WTC11 (cell line): ENCODE measurements at regions not wholly inside any gene's neighbourhood (a gene's known extent, or its start where the extent isn't known, plus 50 kb on each side); places are given as distances from the start of the nearest gene placed in this dataset.

Source experiments
- ATAC-seq: fragments of 200-7000 bp; cut with Tn5 transposase; 2 replicates; pipeline ENCODE4 v1.10.0; 2021; ENCODE audit warnings: mild to moderate bottlenecking, moderate library complexity
- CTCF ChIA-PET: fragments of 300-600 bp; sonication (Branson Sonifier 250); formaldehyde crosslinking; loops from one replicate; lab custom pipeline; 2021; ENCODE audit warnings: antibody characterized with exemption; lab: Charles Lee
- POLR2A ChIA-PET: fragments of 350-600 bp; sonication (Branson Sonifier 250); formaldehyde crosslinking; loops from one replicate; lab custom pipeline; 2021; ENCODE audit warnings: antibody characterized with exemption; lab: Charles Lee
- DNase-seq: peaks from one replicate; pipeline ENCODE4 v3.0.0; 2021; ENCODE audit warnings: low spot score
- H3K27ac Mint-ChIP-seq: 2 replicates; pipeline ENCODE4 v1.8.0; 2021; ENCODE audit warnings: mixed read lengths
- H3K27me3 Mint-ChIP-seq: 2 replicates; pipeline ENCODE4 v1.8.0; 2021; ENCODE audit warnings: low read depth, mild to moderate bottlenecking, moderate library complexity, mixed read lengths
- H3K36me3 Mint-ChIP-seq: 2 replicates; pipeline ENCODE4 v1.8.0; 2021; ENCODE audit warnings: mixed read lengths
- H3K4me1 Mint-ChIP-seq: 2 replicates; pipeline ENCODE4 v1.8.0; 2022; ENCODE audit warnings: mixed read lengths
- H3K4me3 Mint-ChIP-seq: 2 replicates; pipeline ENCODE4 v1.8.0; 2021; ENCODE audit warnings: mild to moderate bottlenecking, moderate library complexity, mixed read lengths
- H3K9me3 Mint-ChIP-seq: 2 replicates; pipeline ENCODE4 v1.8.0; 2021; ENCODE audit warnings: mixed read lengths
- AR ChIP-seq: fragments of 250-450 bp; sonication (Bioruptor Pico); IDR thresholded peaks from 2 replicates; pipeline ENCODE4 v1.9.0; 2021; ENCODE audit warnings: mild to moderate bottlenecking
- CDX4 ChIP-seq: fragments of 250-450 bp; sonication (Bioruptor Pico); IDR thresholded peaks from 2 replicates; pipeline ENCODE4 v1.9.0; 2021; ENCODE audit warnings: moderate library complexity, mild to moderate bottlenecking, inconsistent platforms, borderline replicate concordance
- CREB1 ChIP-seq: sonication (generic); formaldehyde crosslinking; IDR thresholded peaks from 2 replicates; pipeline ENCODE4 v1.8.0; 2023; ENCODE audit warnings: mild to moderate bottlenecking, missing genetic modification reagents
- ELF4 ChIP-seq: sonication (generic); formaldehyde crosslinking; IDR thresholded peaks from 2 replicates; pipeline ENCODE4 v1.8.1; 2022; ENCODE audit warnings: low read depth, mild to moderate bottlenecking, moderate library complexity, missing genetic modification reagents
- ETV6 ChIP-seq: sonication (generic); formaldehyde crosslinking; IDR thresholded peaks from 2 replicates; pipeline ENCODE4 v1.8.1; 2022; ENCODE audit warnings: mild to moderate bottlenecking, missing genetic modification reagents
- GABPB1 ChIP-seq: sonication (generic); formaldehyde crosslinking; IDR thresholded peaks from 2 replicates; pipeline ENCODE4 v1.8.1; 2023; ENCODE audit warnings: mild to moderate bottlenecking, missing genetic modification reagents
- GRHL2 ChIP-seq: fragments of 250-450 bp; sonication (Bioruptor Pico); IDR thresholded peaks from 2 replicates; pipeline ENCODE4 v1.8.0; 2022; ENCODE audit warnings: mild to moderate bottlenecking, moderate library complexity; ENCODE audit not compliant: insufficient replicate concordance, severe bottlenecking
- HMGA2 ChIP-seq: fragments of 250-450 bp; sonication (Bioruptor Pico); IDR thresholded peaks from 2 replicates; pipeline ENCODE4 v1.4.0; 2021; ENCODE audit warnings: mild to moderate bottlenecking, moderate library complexity
- MLX ChIP-seq: sonication (generic); formaldehyde crosslinking; IDR thresholded peaks from 2 replicates; pipeline ENCODE4 v1.8.1; 2023; ENCODE audit warnings: mild to moderate bottlenecking, missing genetic modification reagents, moderate library complexity
- SMAD3 ChIP-seq: sonication (generic); formaldehyde crosslinking; IDR thresholded peaks from 2 replicates; pipeline ENCODE4 v1.8.0; 2022; ENCODE audit warnings: missing genetic modification reagents, mild to moderate bottlenecking, borderline replicate concordance
- SMAD4 ChIP-seq: sonication (generic); formaldehyde crosslinking; IDR thresholded peaks from 2 replicates; pipeline ENCODE4 v1.8.0; 2022; ENCODE audit warnings: mild to moderate bottlenecking, missing genetic modification reagents
- TEAD1 ChIP-seq: sonication (generic); formaldehyde crosslinking; IDR thresholded peaks from 2 replicates; pipeline ENCODE4 v1.8.0; 2022; ENCODE audit warnings: mild to moderate bottlenecking, missing genetic modification reagents
- ZNF232 ChIP-seq: sonication (generic); formaldehyde crosslinking; IDR thresholded peaks from 2 replicates; pipeline ENCODE4 v1.8.0; 2022; ENCODE audit warnings: mild to moderate bottlenecking, missing genetic modification reagents
- ZNF263 ChIP-seq: sonication (generic); formaldehyde crosslinking; IDR thresholded peaks from 2 replicates; pipeline ENCODE4 v1.8.1; 2022; ENCODE audit warnings: low read depth, mild to moderate bottlenecking, moderate library complexity, missing genetic modification reagents
- ZNF281 ChIP-seq: sonication (generic); formaldehyde crosslinking; IDR thresholded peaks from 2 replicates; pipeline ENCODE4 v1.8.0; 2023; ENCODE audit warnings: mild to moderate bottlenecking, missing genetic modification reagents
- ZNF396 ChIP-seq: fragments of 250-450 bp; sonication (Bioruptor Pico); IDR thresholded peaks from 2 replicates; pipeline ENCODE4 v1.8.0; 2021; ENCODE audit warnings: mild to moderate bottlenecking, moderate library complexity, borderline replicate concordance
- TF ChIP-seq, protein P1 (sequence below): fragments of 250-450 bp; sonication (Bioruptor Pico); IDR thresholded peaks from 2 replicates; pipeline ENCODE4 v1.9.0; 2021; ENCODE audit warnings: mild to moderate bottlenecking
- TF ChIP-seq, protein P2 (sequence below): sonication (generic); formaldehyde crosslinking; IDR thresholded peaks from 2 replicates; pipeline ENCODE4 v1.8.0; 2022; ENCODE audit warnings: mild to moderate bottlenecking, missing genetic modification reagents
- TF ChIP-seq, protein P3 (sequence below): sonication (generic); formaldehyde crosslinking; IDR thresholded peaks from 2 replicates; pipeline ENCODE4 v1.8.1; 2023; ENCODE audit warnings: mild to moderate bottlenecking, missing genetic modification reagents
- TF ChIP-seq, protein P4 (sequence below): sonication (generic); formaldehyde crosslinking; IDR thresholded peaks from 2 replicates; pipeline ENCODE4 v1.8.1; 2022; ENCODE audit warnings: low read depth, missing genetic modification reagents, borderline replicate concordance

GRCh38 chr13:76361868-76362267 lies 524.3 kb downstream of the KCTD12 start (continued):
- TF ChIP-seq AR (CRISPR knock-in tag): no peak
- no peak for TF ChIP-seq ELF4 (CRISPR knock-in tag)
- TF ChIP-seq, protein P1, sequence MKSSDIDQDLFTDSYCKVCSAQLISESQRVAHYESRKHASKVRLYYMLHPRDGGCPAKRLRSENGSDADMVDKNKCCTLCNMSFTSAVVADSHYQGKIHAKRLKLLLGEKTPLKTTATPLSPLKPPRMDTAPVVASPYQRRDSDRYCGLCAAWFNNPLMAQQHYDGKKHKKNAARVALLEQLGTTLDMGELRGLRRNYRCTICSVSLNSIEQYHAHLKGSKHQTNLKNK (CRISPR knock-in tag): no peak
- TF ChIP-seq CDX4 (CRISPR knock-in tag): no peak
- TF ChIP-seq ZNF396 (CRISPR knock-in tag): no peak
- TF ChIP-seq, protein P2, sequence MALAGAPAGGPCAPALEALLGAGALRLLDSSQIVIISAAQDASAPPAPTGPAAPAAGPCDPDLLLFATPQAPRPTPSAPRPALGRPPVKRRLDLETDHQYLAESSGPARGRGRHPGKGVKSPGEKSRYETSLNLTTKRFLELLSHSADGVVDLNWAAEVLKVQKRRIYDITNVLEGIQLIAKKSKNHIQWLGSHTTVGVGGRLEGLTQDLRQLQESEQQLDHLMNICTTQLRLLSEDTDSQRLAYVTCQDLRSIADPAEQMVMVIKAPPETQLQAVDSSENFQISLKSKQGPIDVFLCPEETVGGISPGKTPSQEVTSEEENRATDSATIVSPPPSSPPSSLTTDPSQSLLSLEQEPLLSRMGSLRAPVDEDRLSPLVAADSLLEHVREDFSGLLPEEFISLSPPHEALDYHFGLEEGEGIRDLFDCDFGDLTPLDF (CRISPR knock-in tag): no peak
- TF ChIP-seq ETV6 (CRISPR knock-in tag): no peak
- no peak for TF ChIP-seq GABPB1 (CRISPR knock-in tag)
- TF ChIP-seq HMGA2 (CRISPR knock-in tag): no peak
- no peak for TF ChIP-seq TEAD1
- TF ChIP-seq, protein P3, sequence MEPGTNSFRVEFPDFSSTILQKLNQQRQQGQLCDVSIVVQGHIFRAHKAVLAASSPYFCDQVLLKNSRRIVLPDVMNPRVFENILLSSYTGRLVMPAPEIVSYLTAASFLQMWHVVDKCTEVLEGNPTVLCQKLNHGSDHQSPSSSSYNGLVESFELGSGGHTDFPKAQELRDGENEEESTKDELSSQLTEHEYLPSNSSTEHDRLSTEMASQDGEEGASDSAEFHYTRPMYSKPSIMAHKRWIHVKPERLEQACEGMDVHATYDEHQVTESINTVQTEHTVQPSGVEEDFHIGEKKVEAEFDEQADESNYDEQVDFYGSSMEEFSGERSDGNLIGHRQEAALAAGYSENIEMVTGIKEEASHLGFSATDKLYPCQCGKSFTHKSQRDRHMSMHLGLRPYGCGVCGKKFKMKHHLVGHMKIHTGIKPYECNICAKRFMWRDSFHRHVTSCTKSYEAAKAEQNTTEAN (CRISPR knock-in tag): no peak
- TF ChIP-seq CREB1 (CRISPR knock-in tag): no peak

GRCh38 chr13:76351541-76352229 lies 534.5 kb downstream of the KCTD12 start:
- ChIA-PET POLR2A (no interaction called here), CTCF (no interaction called here)
- H3K27ac Mint-ChIP-seq: no peak overlapping the region
- H3K4me3 Mint-ChIP-seq: no peak overlapping the region
- H3K4me1 Mint-ChIP-seq: no peaks in the 10 kb centered on the region
- H3K27me3 Mint-ChIP-seq: peaks cover 5% of the 10 kb centered on the region; the same call in 1 of the 2 replicates
- ATAC-seq (no peak), DNase-seq (no peak)
- H3K36me3 Mint-ChIP-seq: no peaks in the 10 kb centered on the region
- TF ChIP-seq TEAD1 (no peak), GRHL2 (no peak)
- H3K9me3 Mint-ChIP-seq: peaks cover 6% of the 10 kb centered on the region; the same call in 1 of the 2 replicates

DNA sequence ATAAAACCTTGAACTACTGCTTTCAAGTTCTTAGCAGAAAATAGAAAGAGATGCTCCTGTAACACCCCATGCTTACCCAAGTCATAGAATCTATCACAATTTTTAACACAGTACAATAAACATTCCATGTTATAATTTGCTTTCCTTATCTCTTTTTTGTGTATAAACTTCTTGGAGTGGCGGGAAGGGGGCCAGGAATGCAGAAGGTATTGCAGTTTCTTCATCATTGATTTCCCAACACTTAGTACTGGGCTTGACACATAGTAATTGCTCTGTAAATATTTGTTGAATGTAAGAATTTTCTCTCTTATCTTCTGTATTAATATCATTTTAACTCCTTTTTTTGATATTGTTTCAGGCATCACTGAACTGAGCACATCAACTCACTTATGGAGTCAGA lies 535.8 kb downstream of the KCTD12 start:
- Mint-ChIP-seq H3K4me1 (no peaks in the 10 kb centered on the region), H3K27me3 (peaks cover 10% of the 10 kb centered on the region), H3K9me3 (no peaks in the 10 kb centered on the region; the same call in 1 of the 2 replicates), H3K27ac (no peak overlapping the region), H3K4me3 (no peak overlapping the region), H3K36me3 (no peaks in the 10 kb centered on the region)
- DNase-seq (no peak), ATAC-seq (no peak)
- CTCF ChIA-PET: no interaction called here
- POLR2A ChIA-PET: no interaction called here
- no peak for TF ChIP-seq SMAD3
- no peak for TF ChIP-seq ZNF263
- TF ChIP-seq ZNF232 (CRISPR knock-in tag): no peak
- TF ChIP-seq, protein P4, sequence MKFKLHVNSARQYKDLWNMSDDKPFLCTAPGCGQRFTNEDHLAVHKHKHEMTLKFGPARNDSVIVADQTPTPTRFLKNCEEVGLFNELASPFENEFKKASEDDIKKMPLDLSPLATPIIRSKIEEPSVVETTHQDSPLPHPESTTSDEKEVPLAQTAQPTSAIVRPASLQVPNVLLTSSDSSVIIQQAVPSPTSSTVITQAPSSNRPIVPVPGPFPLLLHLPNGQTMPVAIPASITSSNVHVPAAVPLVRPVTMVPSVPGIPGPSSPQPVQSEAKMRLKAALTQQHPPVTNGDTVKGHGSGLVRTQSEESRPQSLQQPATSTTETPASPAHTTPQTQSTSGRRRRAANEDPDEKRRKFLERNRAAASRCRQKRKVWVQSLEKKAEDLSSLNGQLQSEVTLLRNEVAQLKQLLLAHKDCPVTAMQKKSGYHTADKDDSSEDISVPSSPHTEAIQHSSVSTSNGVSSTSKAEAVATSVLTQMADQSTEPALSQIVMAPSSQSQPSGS: no peak
- TF ChIP-seq, protein P3 (CRISPR knock-in tag): no peak
- no peak for TF ChIP-seq MLX (CRISPR knock-in tag)
- no peak for TF ChIP-seq SMAD4 (CRISPR knock-in tag)
- no peak for TF ChIP-seq ZNF281
